Natural killer cell (primary cell): ENCODE measurements at regions not wholly inside any gene's neighbourhood (a gene's known extent, or its start where the extent isn't known, plus 50 kb on each side); places are given as distances from the start of the nearest gene placed in this dataset.

Experiments
- ATAC-seq, 3 donors: fragments of 150-1000 bp in 2 of 3; fragments of 200-7000 bp in 1 of 3; cut with Tn5 transposase; 1 replicate in 1 of 3; 2 replicates in 2 of 3; pipeline ENCODE4 v1.10.0; 2021; ENCODE audit warnings: mild to moderate bottlenecking in 2 of 3, moderate library complexity in 2 of 3
- DNase-seq, 2 donors: peaks; one replicate each; pipeline versions ENCODE4 v3.0.0 to v3.0.0-alpha.2; 2013 to 2021; ENCODE audit warnings: mixed read lengths in 1 of 2
- H3K27ac ChIP-seq: one replicate; pipeline ENCODE4 v1.5.1; 2013; ENCODE audit warnings: mild to moderate bottlenecking, low read length
- H3K27me3 ChIP-seq: one replicate; pipeline ENCODE4 v1.6.1; 2013; ENCODE audit warnings: low read length; ENCODE audit not compliant: control insufficient read depth, insufficient read depth
- H3K36me3 ChIP-seq: one replicate; pipeline ENCODE4 v1.6.1; 2013; ENCODE audit warnings: low read length; ENCODE audit not compliant: control insufficient read depth, insufficient read depth
- H3K4me1 ChIP-seq: one replicate; pipeline ENCODE4 v1.6.1; 2013; ENCODE audit warnings: low read length; ENCODE audit not compliant: control insufficient read depth, insufficient read depth
- H3K4me3 ChIP-seq: one replicate; pipeline ENCODE4 v1.5.1; 2013; ENCODE audit warnings: low read length
- H3K9me3 ChIP-seq: one replicate; pipeline ENCODE4 v1.6.1; 2013; ENCODE audit warnings: low read length; ENCODE audit not compliant: control insufficient read depth, insufficient read depth
- H3K27ac Mint-ChIP-seq, 2 donors: one replicate each; pipeline ENCODE4 v1.8.0; 2022; ENCODE audit warnings: mild to moderate bottlenecking in 2 of 2, mixed read lengths in 2 of 2, moderate library complexity in 1 of 2
- H3K27me3 Mint-ChIP-seq, 2 donors: one replicate each; pipeline ENCODE4 v1.8.0; 2022; ENCODE audit warnings: low read depth in 2 of 2, mixed read lengths in 2 of 2
- H3K36me3 Mint-ChIP-seq: one replicate; pipeline ENCODE4 v1.8.0; 2022; ENCODE audit warnings: mixed read lengths
- H3K4me1 Mint-ChIP-seq, 2 donors: one replicate each; pipeline ENCODE4 v1.8.0; 2022; ENCODE audit warnings: mixed read lengths in 2 of 2
- H3K4me3 Mint-ChIP-seq: one replicate; pipeline ENCODE4 v1.8.0; 2022; ENCODE audit warnings: mild to moderate bottlenecking, moderate library complexity, mixed read lengths
- H3K9me3 Mint-ChIP-seq, 2 donors: one replicate each; pipeline ENCODE4 v1.8.0; 2022; ENCODE audit warnings: mixed read lengths in 2 of 2
- WGBS: methylation state at CpG from one replicate; pipeline ENCODE4 v1.1.7; 2013; ENCODE audit warnings: missing lambda C conversion rate; ENCODE audit not compliant: insufficient coverage; 5-methylcytosine and 5-hydroxymethylcytosine counted together
- intact Hi-C: fragments of 100-400 bp; cut with micrococcal nuclease; formaldehyde crosslinking; loops from one replicate; pipeline ENCODE4 v1.14.2; 2022
- TF ChIP-seq, protein P1 (sequence below): fragments of 200-600 bp; IDR thresholded peaks from one replicate; pipeline ENCODE4 v1.8.0; 2022; ENCODE audit warnings: antibody characterized with exemption

DNA sequence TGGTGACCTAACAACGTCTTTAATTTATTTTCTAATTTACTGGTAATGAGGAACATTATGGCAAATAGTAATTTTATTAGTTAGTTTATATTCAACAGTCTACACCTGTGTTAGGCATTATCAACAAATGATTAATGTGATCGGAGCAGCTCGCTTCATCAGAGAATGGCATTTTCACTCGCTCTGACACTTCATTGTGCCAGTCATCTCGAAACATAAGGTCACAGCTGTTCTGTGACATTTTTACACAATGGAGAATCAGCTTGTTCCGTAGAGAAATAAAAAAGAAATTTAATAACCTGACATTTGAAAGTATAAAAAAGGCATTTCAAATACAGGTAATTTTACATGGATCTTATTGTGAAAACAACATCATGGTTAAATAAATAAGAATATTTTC, 858.4 kb downstream of the SLITRK6 start:
- Mint-ChIP-seq H3K36me3 (no peaks in the 10 kb centered on the region), H3K27me3 (no peaks in the 10 kb centered on the region), H3K4me3 (no peak overlapping the region), H3K4me1 (no peaks in the 10 kb centered on the region), H3K27ac (no peak overlapping the region), H3K9me3 (peaks cover 6 to 10% of the 10 kb centered on the region in 2 donors)
- H3K9me3 ChIP-seq, result no peaks in the 10 kb centered on the region
- H3K27me3 ChIP-seq, result no peaks in the 10 kb centered on the region
- H3K36me3 ChIP-seq, result no peaks in the 10 kb centered on the region
- TF ChIP-seq, protein P1, sequence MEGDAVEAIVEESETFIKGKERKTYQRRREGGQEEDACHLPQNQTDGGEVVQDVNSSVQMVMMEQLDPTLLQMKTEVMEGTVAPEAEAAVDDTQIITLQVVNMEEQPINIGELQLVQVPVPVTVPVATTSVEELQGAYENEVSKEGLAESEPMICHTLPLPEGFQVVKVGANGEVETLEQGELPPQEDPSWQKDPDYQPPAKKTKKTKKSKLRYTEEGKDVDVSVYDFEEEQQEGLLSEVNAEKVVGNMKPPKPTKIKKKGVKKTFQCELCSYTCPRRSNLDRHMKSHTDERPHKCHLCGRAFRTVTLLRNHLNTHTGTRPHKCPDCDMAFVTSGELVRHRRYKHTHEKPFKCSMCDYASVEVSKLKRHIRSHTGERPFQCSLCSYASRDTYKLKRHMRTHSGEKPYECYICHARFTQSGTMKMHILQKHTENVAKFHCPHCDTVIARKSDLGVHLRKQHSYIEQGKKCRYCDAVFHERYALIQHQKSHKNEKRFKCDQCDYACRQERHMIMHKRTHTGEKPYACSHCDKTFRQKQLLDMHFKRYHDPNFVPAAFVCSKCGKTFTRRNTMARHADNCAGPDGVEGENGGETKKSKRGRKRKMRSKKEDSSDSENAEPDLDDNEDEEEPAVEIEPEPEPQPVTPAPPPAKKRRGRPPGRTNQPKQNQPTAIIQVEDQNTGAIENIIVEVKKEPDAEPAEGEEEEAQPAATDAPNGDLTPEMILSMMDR, result no peak
- WGBS, result 90% methylated on average over 4 of the region's 6 CpGs
- ATAC-seq (no peak), DNase-seq (no peak)
- intact Hi-C loops, result no loop called here
- no peak overlapping the region for H3K4me3 ChIP-seq
- no peak overlapping the region for H3K27ac ChIP-seq
- H3K4me1 ChIP-seq, result no peaks in the 10 kb centered on the region

DNA sequence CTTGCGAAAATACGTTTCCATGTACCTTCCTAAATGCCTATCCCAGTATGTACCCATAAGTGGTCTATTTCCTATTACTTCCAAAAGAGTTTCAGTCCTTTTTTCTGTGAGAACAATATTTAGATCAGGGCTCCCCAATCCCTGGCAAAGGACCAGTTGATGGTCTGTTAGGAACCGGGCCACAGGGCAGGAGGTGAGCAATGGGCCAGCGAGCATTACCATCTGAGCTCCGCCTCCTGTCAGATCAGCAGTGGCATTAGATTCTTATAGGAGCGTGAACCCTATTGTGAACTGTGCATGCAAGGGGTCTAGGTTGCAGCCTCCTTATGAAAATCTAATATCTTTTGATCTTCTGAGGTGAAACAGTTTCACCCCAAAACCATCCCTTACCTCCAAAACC, 859.1 kb downstream of the SLITRK6 start:
- H3K27me3 ChIP-seq, result no peaks in the 10 kb centered on the region
- Mint-ChIP-seq H3K4me1 (no peaks in the 10 kb centered on the region), H3K27me3 (no peaks in the 10 kb centered on the region), H3K4me3 (no peak overlapping the region), H3K9me3 (peaks cover 3 to 8% of the 10 kb centered on the region in 2 donors), H3K36me3 (no peaks in the 10 kb centered on the region), H3K27ac (no peak overlapping the region)
- H3K4me3 ChIP-seq, result no peak overlapping the region
- H3K4me1 ChIP-seq, result no peaks in the 10 kb centered on the region
- TF ChIP-seq, protein P1, result no peak
- intact Hi-C loops, result no loop called here
- H3K36me3 ChIP-seq, result no peaks in the 10 kb centered on the region
- no peak for DNase-seq
- WGBS, result 97% methylated on average over 6 of the region's 6 CpGs
- H3K27ac ChIP-seq, result no peak overlapping the region
- ATAC-seq, result no peak
- no peaks in the 10 kb centered on the region for H3K9me3 ChIP-seq

DNA sequence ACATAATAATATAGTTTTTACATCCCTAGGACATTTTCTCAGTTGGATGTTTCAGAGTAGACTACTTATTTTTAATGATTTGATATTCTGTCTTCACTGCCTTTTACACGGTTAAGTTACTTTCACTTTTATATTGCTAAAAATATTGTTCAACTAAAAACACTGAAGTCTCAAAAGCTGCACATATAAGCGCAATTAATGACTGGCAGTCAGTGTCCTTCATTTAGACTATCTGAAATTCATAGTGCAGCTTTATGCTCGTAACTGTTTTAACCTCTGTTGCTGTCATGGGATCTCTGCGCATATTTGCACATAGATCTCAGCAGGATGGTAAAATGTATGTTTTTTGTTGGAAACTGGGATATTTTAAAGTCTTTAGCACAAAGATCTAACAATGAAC, 864.3 kb downstream of the SLITRK6 start:
- no peak for DNase-seq
- TF ChIP-seq, protein P1, result no peak
- H3K27me3 Mint-ChIP-seq, result no peaks in the 10 kb centered on the region
- no peak overlapping the region for H3K27ac ChIP-seq
- H3K4me3 Mint-ChIP-seq, result peak overlapping the region; percentile 37
- H3K4me3 ChIP-seq, result no peak overlapping the region
- H3K4me1 Mint-ChIP-seq, result no peaks in the 10 kb centered on the region
- intact Hi-C loops, result no loop called here
- H3K27ac Mint-ChIP-seq, result no peak overlapping the region
- H3K36me3 ChIP-seq, result no peaks in the 10 kb centered on the region
- H3K9me3 Mint-ChIP-seq, result peaks cover 4 to 7% of the 10 kb centered on the region in 2 donors
- ATAC-seq, result no peak
- no peaks in the 10 kb centered on the region for H3K27me3 ChIP-seq
- WGBS, result 22% methylated on average over 4 of the region's 4 CpGs
- H3K36me3 Mint-ChIP-seq, result no peaks in the 10 kb centered on the region
- no peaks in the 10 kb centered on the region for H3K4me1 ChIP-seq
- H3K9me3 ChIP-seq, result no peaks in the 10 kb centered on the region

DNA sequence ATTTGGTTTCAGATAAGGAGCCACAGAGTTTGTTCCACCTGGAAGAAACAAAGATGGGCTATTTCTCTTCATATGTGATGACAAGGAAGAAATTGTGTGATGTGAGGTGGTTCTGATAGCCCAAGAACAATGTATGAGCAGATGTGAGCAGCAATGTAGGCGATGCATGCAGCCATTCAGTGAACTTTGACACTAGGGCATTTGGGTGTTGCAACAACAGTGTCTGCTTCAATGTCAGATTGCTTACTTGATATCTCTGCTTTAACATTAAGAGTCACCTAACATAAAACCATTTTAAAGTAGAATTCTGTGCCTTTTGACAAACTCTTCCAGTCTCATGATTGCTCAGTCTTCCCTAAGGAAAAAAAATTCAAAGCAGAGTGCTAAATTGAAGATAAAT, 865.4 kb downstream of the SLITRK6 start:
- Mint-ChIP-seq H3K27me3 (no peaks in the 10 kb centered on the region), H3K27ac (no peak overlapping the region), H3K4me3 (no peak overlapping the region), H3K36me3 (no peaks in the 10 kb centered on the region), H3K4me1 (no peaks in the 10 kb centered on the region), H3K9me3 (peaks cover 4 to 5% of the 10 kb centered on the region in 2 donors)
- Histone ChIP-seq H3K27ac (no peak overlapping the region), H3K4me1 (no peaks in the 10 kb centered on the region), H3K9me3 (no peaks in the 10 kb centered on the region), H3K4me3 (no peak overlapping the region), H3K27me3 (no peaks in the 10 kb centered on the region), H3K36me3 (no peaks in the 10 kb centered on the region)
- TF ChIP-seq, protein P1, result no peak
- intact Hi-C loops, result no loop called here
- WGBS, result 74% methylated on average over 1 of the region's 1 CpG
- no peak for ATAC-seq
- DNase-seq, result no peak
